IMR-90 (cell line): ENCODE measurements at regions not wholly inside any gene's neighbourhood (a gene's known extent, or its start where the extent isn't known, plus 50 kb on each side); places are given as distances from the start of the nearest gene placed in this dataset.

ENCODE experiments used
- ATAC-seq: fragments of 200-7000 bp; cut with Tn5 transposase; 2 replicates; pipeline ENCODE4 v1.9.1; 2020; ENCODE audit warnings: low read depth, mild to moderate bottlenecking, moderate library complexity
- BruUV-seq: library from RNA; stranded (reverse); fragments of 400-500 nt; replicated peaks from 2 replicates; lab custom pipeline; 2021; lab: Mats Ljungman, UMichigan
- CTCF ChIA-PET: fragments of 300-600 bp; formaldehyde crosslinking; extraction: SDS; loops from one replicate; lab custom pipeline; 2021; ENCODE audit warnings: antibody characterized with exemption; lab: Yijun Ruan, JAX
- POLR2A ChIA-PET: fragments of 300-600 bp; sonication (Branson Sonifier 250); formaldehyde crosslinking; loops from one replicate; lab custom pipeline; 2022; ENCODE audit warnings: antibody characterized with exemption; ENCODE audit not compliant: unreplicated experiment; lab: Charles Lee
- DNase-seq: peaks from one replicate; pipeline ENCODE4 v3.0.0; 2013
- H2AFZ ChIP-seq: replicated peaks from 2 replicates; pipeline ENCODE3; 2013; ENCODE audit warnings: low read length, mild to moderate bottlenecking; ENCODE audit not compliant: poor library complexity
- H2AK5ac ChIP-seq: 2 replicates; pipeline ENCODE4 v1.6.1; 2013; ENCODE audit warnings: low read depth, low read length, inconsistent platforms
- H2AK9ac ChIP-seq: replicated peaks from 2 replicates; pipeline ENCODE3; 2013; ENCODE audit warnings: mild to moderate bottlenecking, low read depth, low read length, moderate library complexity; ENCODE audit not compliant: poor library complexity
- H2BK120ac ChIP-seq: 2 replicates; pipeline ENCODE4 v1.6.1; 2013; ENCODE audit warnings: low read depth, low read length, inconsistent platforms
- H2BK15ac ChIP-seq: 3 replicates; pipeline ENCODE4 v1.6.1; 2013; ENCODE audit warnings: low read depth, low read length, inconsistent platforms
- H2BK20ac ChIP-seq: 2 replicates; pipeline ENCODE4 v1.6.1; 2013; ENCODE audit warnings: low read depth, mild to moderate bottlenecking, inconsistent platforms, low read length, moderate library complexity
- H2BK5ac ChIP-seq: 2 replicates; pipeline ENCODE4 v1.6.1; 2013; ENCODE audit warnings: mild to moderate bottlenecking, low read depth, low read length, inconsistent platforms; ENCODE audit not compliant: poor library complexity, severe bottlenecking
- H3K14ac ChIP-seq: replicated peaks from 2 replicates; pipeline ENCODE4 v1.6.1; 2013; ENCODE audit warnings: low read depth, low read length, inconsistent platforms
- H3K18ac ChIP-seq: 2 replicates; pipeline ENCODE4 v1.6.1; 2013; ENCODE audit warnings: low read depth, low read length, control low read depth
- H3K23ac ChIP-seq: 2 replicates; pipeline ENCODE4 v1.6.1; 2013; ENCODE audit warnings: low read depth, low read length, inconsistent platforms
- H3K27ac ChIP-seq: 2 replicates; pipeline ENCODE4 v1.5.1; 2013; ENCODE audit warnings: mild to moderate bottlenecking, control low read depth, low read length; ENCODE audit not compliant: insufficient read depth
- H3K27me3 ChIP-seq: 2 replicates; pipeline ENCODE4 v1.6.1; 2013; ENCODE audit warnings: low read length; ENCODE audit not compliant: control insufficient read depth, insufficient read depth
- H3K36me3 ChIP-seq: 2 replicates; pipeline ENCODE4 v1.6.1; 2013; ENCODE audit warnings: low read length, mixed read lengths; ENCODE audit not compliant: control insufficient read depth, insufficient read depth
- H3K4ac ChIP-seq: 2 replicates; pipeline ENCODE4 v1.6.1; 2013; ENCODE audit warnings: low read depth, low read length, inconsistent platforms
- H3K4me1 ChIP-seq: 2 replicates; pipeline ENCODE4 v1.6.1; 2013; ENCODE audit warnings: low read length, mixed read lengths; ENCODE audit not compliant: control insufficient read depth, insufficient read depth
- H3K4me2 ChIP-seq: 2 replicates; pipeline ENCODE4 v1.6.1; 2013; ENCODE audit warnings: low read depth, mild to moderate bottlenecking, control low read depth, low read length, moderate library complexity
- H3K4me3 ChIP-seq: 2 replicates; pipeline ENCODE4 v1.5.1; 2013; ENCODE audit warnings: low read depth, mild to moderate bottlenecking, control low read depth, low read length, moderate library complexity; ENCODE audit not compliant: insufficient read depth
- H3K56ac ChIP-seq: 2 replicates; pipeline ENCODE4 v1.6.1; 2013; ENCODE audit warnings: low read length, inconsistent platforms; ENCODE audit not compliant: insufficient read depth; ENCODE audit errors: extremely low read depth
- H3K79me1 ChIP-seq, 2 experiments: 2 replicates each; pipeline ENCODE4 v1.6.1; 2013; ENCODE audit warnings: low read length in 2 of 2, inconsistent platforms in 1 of 2, low read depth in 1 of 2
- H3K9ac ChIP-seq: 2 replicates; pipeline ENCODE4 v1.6.1; 2013; ENCODE audit warnings: low read depth, low read length, control low read depth
- H3K9me1 ChIP-seq: 2 replicates; pipeline ENCODE4 v1.6.1; 2013; ENCODE audit warnings: low read length, inconsistent platforms; ENCODE audit not compliant: insufficient read depth
- H3K9me3 ChIP-seq: 2 replicates; pipeline ENCODE4 v1.6.1; 2013; ENCODE audit warnings: low read length; ENCODE audit not compliant: control insufficient read depth, insufficient read depth
- H4K20me1 ChIP-seq: 2 replicates; pipeline ENCODE4 v1.6.1; 2013; ENCODE audit warnings: low read length, inconsistent platforms; ENCODE audit not compliant: insufficient read depth
- H4K5ac ChIP-seq: 2 replicates; pipeline ENCODE4 v1.6.1; 2013; ENCODE audit warnings: mild to moderate bottlenecking, low read depth, low read length, control low read depth
- H4K8ac ChIP-seq, 2 experiments: 2 replicates each; pipeline ENCODE4 v1.6.1; 2013; ENCODE audit warnings: low read depth in 2 of 2, low read length in 2 of 2, control low read depth in 1 of 2, inconsistent platforms in 1 of 2
- H4K91ac ChIP-seq: 2 replicates; pipeline ENCODE4 v1.6.1; 2013; ENCODE audit warnings: low read depth, low read length, inconsistent platforms; ENCODE audit not compliant: insufficient read depth
- BHLHE40 ChIP-seq: fragments of 150-350 bp; IDR thresholded peaks from 2 replicates; pipeline ENCODE4 v1.6.1; 2016; ENCODE audit warnings: mild to moderate bottlenecking, low read depth, low read length
- CEBPB ChIP-seq: IDR thresholded peaks from 2 replicates; pipeline ENCODE4 v1.6.1; 2012; ENCODE audit warnings: low read depth, low read length, improper control_type of control experiment
- CHD1 ChIP-seq: IDR thresholded peaks from 2 replicates; pipeline ENCODE4 v1.6.1; 2012; ENCODE audit warnings: low read depth, low read length, improper control_type of control experiment
- ELK1 ChIP-seq: fragments of 150-350 bp; IDR thresholded peaks from 2 replicates; pipeline ENCODE4 v1.6.1; 2016; ENCODE audit warnings: low read depth, mild to moderate bottlenecking, low read length, moderate library complexity, borderline replicate concordance
- FOS ChIP-seq: fragments of 150-350 bp; IDR thresholded peaks from 2 replicates; pipeline ENCODE4 v1.6.1; 2016; ENCODE audit warnings: low read depth, low read length
- MAFK ChIP-seq: IDR thresholded peaks from 2 replicates; pipeline ENCODE4 v1.6.1; 2012; ENCODE audit warnings: low read depth, low read length, improper control_type of control experiment
- MAZ ChIP-seq: IDR thresholded peaks from 2 replicates; pipeline ENCODE4 v1.6.1; 2012; ENCODE audit warnings: low read depth, mild to moderate bottlenecking, low read length, improper control_type of control experiment, moderate library complexity, borderline replicate concordance
- MXI1 ChIP-seq: IDR thresholded peaks from 2 replicates; pipeline ENCODE4 v1.6.1; 2012; ENCODE audit warnings: low read depth, mild to moderate bottlenecking, low read length, moderate library complexity, borderline replicate concordance
- NFE2L2 ChIP-seq: fragments of 150-350 bp; IDR thresholded peaks from 2 replicates; pipeline ENCODE4 v1.6.1; 2016; ENCODE audit warnings: low read depth, mild to moderate bottlenecking, low read length
- POLR2A ChIP-seq: IDR thresholded peaks from 2 replicates; pipeline ENCODE4 v1.6.1; 2012; ENCODE audit warnings: mild to moderate bottlenecking, low read depth, low read length
- RAD21 ChIP-seq: IDR thresholded peaks from 2 replicates; pipeline ENCODE4 v1.6.1; 2012; ENCODE audit warnings: low read length, improper control_type of control experiment
- RCOR1 ChIP-seq: IDR thresholded peaks from 2 replicates; pipeline ENCODE4 v1.6.1; 2012; ENCODE audit warnings: mild to moderate bottlenecking, low read length, improper control_type of control experiment; ENCODE audit not compliant: insufficient replicate concordance
- RFX5 ChIP-seq: IDR thresholded peaks from 2 replicates; pipeline ENCODE4 v1.8.0; 2012; ENCODE audit warnings: low read depth, mild to moderate bottlenecking, low read length, moderate library complexity
- SMC3 ChIP-seq: fragments of 150-350 bp; IDR thresholded peaks from 2 replicates; pipeline ENCODE4 v1.6.1; 2016; ENCODE audit warnings: low read depth, mild to moderate bottlenecking, antibody characterized with exemption, low read length, moderate library complexity
- USF2 ChIP-seq: fragments of 150-350 bp; IDR thresholded peaks from 2 replicates; pipeline ENCODE4 v1.6.1; 2017; ENCODE audit warnings: mild to moderate bottlenecking, antibody characterized with exemption, low read length, low read depth
- WGBS, 2 experiments: methylation state at CpG; one replicate each; pipeline versions ENCODE4 v1.1.5 to v1.1.7; 2013; ENCODE audit warnings: missing lambda C conversion rate in 2 of 2; ENCODE audit not compliant: insufficient read length in 1 of 2; ENCODE audit errors: extremely low coverage in 2 of 2; 5-methylcytosine and 5-hydroxymethylcytosine counted together
- dilution Hi-C: fragments of 300-500 bp; cut with HindIII; formaldehyde crosslinking; loops from one replicate; pipeline ENCODE4 v1.14.3; 2018; ENCODE audit warnings: low sequenced_read_pairs; ENCODE audit not compliant: unreplicated experiment
- in situ Hi-C: fragments of 300-500 bp; cut with MboI; formaldehyde crosslinking; loops from 3 replicates; pipeline ENCODE4 v1.14.3; 2019; ENCODE audit warnings: low sequenced_read_pairs, inconsistent platforms, mixed read lengths
- intact Hi-C: fragments of 100-400 bp; cut with micrococcal nuclease; formaldehyde crosslinking; loops from 2 replicates; pipeline ENCODE4 v1.10.0; 2022
- TF ChIP-seq, protein P1 (sequence below): conservative IDR thresholded peaks from 2 replicates; pipeline ENCODE4 v1.5.1; 2012; ENCODE audit warnings: mild to moderate bottlenecking, low read depth, low read length, improper control_type of control experiment

- Histone ChIP-seq H3K4me3 (no peak overlapping the region), H2BK20ac (peak overlapping the region; percentile 56; the same call in 1 of the 2 replicates), H4K91ac (no peak overlapping the region), H3K4me2 (no peak overlapping the region), H3K27me3 (no peaks in the 10 kb centered on the region), H2BK5ac (no peak overlapping the region), H2AK9ac (no peak overlapping the region), H2BK120ac (no peak overlapping the region; the same call in 1 of the 2 replicates), H3K4ac (no peak overlapping the region), H3K9me3 (no peaks in the 10 kb centered on the region), H3K36me3 (no peaks in the 10 kb centered on the region), H3K56ac (no peak overlapping the region), H3K9me1 (no peaks in the 10 kb centered on the region), H2AFZ (no peak overlapping the region), H3K27ac (no peak overlapping the region), H3K18ac (peak overlapping the region; percentile 70; the same call in 1 of the 2 replicates), H4K5ac (no peak overlapping the region), H3K79me1 (no peaks in the 10 kb centered on the region), H2BK15ac (no peak overlapping the region), H4K20me1 (no peaks in the 10 kb centered on the region), H3K4me1 (peaks cover 4% of the 10 kb centered on the region), H3K23ac (no peak overlapping the region), H4K8ac (no peak overlapping the region), H2AK5ac (no peak overlapping the region), H3K14ac (0 out of 2 replicates have a peak overlapping the region, but pooled peaks have one; percentile 18), H3K9ac (no peak overlapping the region)
- no peak for TF ChIP-seq MAZ
- TF ChIP-seq, protein P1, sequence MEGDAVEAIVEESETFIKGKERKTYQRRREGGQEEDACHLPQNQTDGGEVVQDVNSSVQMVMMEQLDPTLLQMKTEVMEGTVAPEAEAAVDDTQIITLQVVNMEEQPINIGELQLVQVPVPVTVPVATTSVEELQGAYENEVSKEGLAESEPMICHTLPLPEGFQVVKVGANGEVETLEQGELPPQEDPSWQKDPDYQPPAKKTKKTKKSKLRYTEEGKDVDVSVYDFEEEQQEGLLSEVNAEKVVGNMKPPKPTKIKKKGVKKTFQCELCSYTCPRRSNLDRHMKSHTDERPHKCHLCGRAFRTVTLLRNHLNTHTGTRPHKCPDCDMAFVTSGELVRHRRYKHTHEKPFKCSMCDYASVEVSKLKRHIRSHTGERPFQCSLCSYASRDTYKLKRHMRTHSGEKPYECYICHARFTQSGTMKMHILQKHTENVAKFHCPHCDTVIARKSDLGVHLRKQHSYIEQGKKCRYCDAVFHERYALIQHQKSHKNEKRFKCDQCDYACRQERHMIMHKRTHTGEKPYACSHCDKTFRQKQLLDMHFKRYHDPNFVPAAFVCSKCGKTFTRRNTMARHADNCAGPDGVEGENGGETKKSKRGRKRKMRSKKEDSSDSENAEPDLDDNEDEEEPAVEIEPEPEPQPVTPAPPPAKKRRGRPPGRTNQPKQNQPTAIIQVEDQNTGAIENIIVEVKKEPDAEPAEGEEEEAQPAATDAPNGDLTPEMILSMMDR = no peak
- TF ChIP-seq ELK1 = no peak
- no peak for TF ChIP-seq BHLHE40
- TF ChIP-seq CHD1 = no peak
- no peak for TF ChIP-seq MAFK
- no peak for TF ChIP-seq USF2
- TF ChIP-seq POLR2A = no peak
- no peak for TF ChIP-seq MXI1
- no peak for TF ChIP-seq RCOR1
- TF ChIP-seq FOS = no peak
- no peak for TF ChIP-seq CEBPB
- TF ChIP-seq RFX5 = no peak
- no peak for TF ChIP-seq RAD21
- no peak for TF ChIP-seq NFE2L2
- no peak for TF ChIP-seq SMC3
- in situ Hi-C loops (no loop called here), dilution Hi-C loops (no loop called here), intact Hi-C loops (no loop called here)
- no TSS peak for BruUV-seq
- ATAC-seq = no peak
- ChIA-PET CTCF (no interaction called here), POLR2A (no interaction called here)
- no CpG with 5 or more reads among the region's 1 CpG for WGBS, 2 experiments
- DNase-seq = no peak
Observed at GRCh38 chr9:116090030-116090770, 63.4 kb upstream of the PAPPA start.
